KMS-11 (cell line): ENCODE measurements at regions not wholly inside any gene's neighbourhood (a gene's known extent, or its start where the extent isn't known, plus 50 kb on each side); places are given as distances from the start of the nearest gene placed in this dataset.

Experiments used
- H2AFZ ChIP-seq: fragments of 200-600 bp; sonication (generic); 2 replicates; pipeline ENCODE4 v1.6.1; 2016; ENCODE audit warnings: antibody characterized with exemption, mixed run types, low read depth
- H3K27ac ChIP-seq: fragments of 200-600 bp; sonication (generic); 2 replicates; pipeline ENCODE4 v1.6.1; 2016; ENCODE audit warnings: mild to moderate bottlenecking, mixed run types
- H3K27me3 ChIP-seq: fragments of 200-600 bp; sonication (generic); 2 replicates; pipeline ENCODE4 v1.6.1; 2017; ENCODE audit warnings: mild to moderate bottlenecking, low read depth, mixed run types, moderate library complexity; ENCODE audit not compliant: insufficient read depth
- H3K36me3 ChIP-seq: fragments of 200-600 bp; sonication (generic); 2 replicates; pipeline ENCODE4 v1.6.1; 2017; ENCODE audit warnings: mild to moderate bottlenecking, mixed run types; ENCODE audit not compliant: insufficient read depth
- H3K4me1 ChIP-seq: fragments of 200-600 bp; sonication (generic); 2 replicates; pipeline ENCODE4 v1.6.1; 2016; ENCODE audit warnings: mild to moderate bottlenecking, low read depth, mixed run types; ENCODE audit not compliant: poor library complexity, severe bottlenecking
- H3K4me2 ChIP-seq: fragments of 200-600 bp; sonication (generic); 2 replicates; pipeline ENCODE4 v1.7.0; 2016; ENCODE audit warnings: mild to moderate bottlenecking, mixed run types
- H3K4me3 ChIP-seq: fragments of 200-600 bp; sonication (generic); IDR thresholded peaks from 2 replicates; pipeline ENCODE4 v1.6.1; 2017; ENCODE audit warnings: low read depth, low read length, mixed read lengths; ENCODE audit not compliant: insufficient read depth
- H3K79me2 ChIP-seq: fragments of 200-600 bp; sonication (generic); 2 replicates; pipeline ENCODE4 v1.6.1; 2016; ENCODE audit warnings: low read depth, mixed run types; ENCODE audit not compliant: insufficient read depth
- H3K9ac ChIP-seq: fragments of 200-600 bp; sonication (generic); 2 replicates; pipeline ENCODE4 v1.6.1; 2016; ENCODE audit warnings: mild to moderate bottlenecking, mixed run types
- H4K20me1 ChIP-seq: fragments of 200-600 bp; sonication (generic); 2 replicates; pipeline ENCODE4 v1.6.1; 2016; ENCODE audit warnings: mild to moderate bottlenecking, mixed run types; ENCODE audit not compliant: insufficient read depth
- CTCF ChIP-seq: fragments of 200-600 bp; sonication (generic); conservative IDR thresholded peaks from 2 replicates; pipeline ENCODE4 v1.6.1; 2017; ENCODE audit warnings: low read depth, mild to moderate bottlenecking, antibody characterized with exemption, low read length, moderate library complexity, mixed read lengths

DNA sequence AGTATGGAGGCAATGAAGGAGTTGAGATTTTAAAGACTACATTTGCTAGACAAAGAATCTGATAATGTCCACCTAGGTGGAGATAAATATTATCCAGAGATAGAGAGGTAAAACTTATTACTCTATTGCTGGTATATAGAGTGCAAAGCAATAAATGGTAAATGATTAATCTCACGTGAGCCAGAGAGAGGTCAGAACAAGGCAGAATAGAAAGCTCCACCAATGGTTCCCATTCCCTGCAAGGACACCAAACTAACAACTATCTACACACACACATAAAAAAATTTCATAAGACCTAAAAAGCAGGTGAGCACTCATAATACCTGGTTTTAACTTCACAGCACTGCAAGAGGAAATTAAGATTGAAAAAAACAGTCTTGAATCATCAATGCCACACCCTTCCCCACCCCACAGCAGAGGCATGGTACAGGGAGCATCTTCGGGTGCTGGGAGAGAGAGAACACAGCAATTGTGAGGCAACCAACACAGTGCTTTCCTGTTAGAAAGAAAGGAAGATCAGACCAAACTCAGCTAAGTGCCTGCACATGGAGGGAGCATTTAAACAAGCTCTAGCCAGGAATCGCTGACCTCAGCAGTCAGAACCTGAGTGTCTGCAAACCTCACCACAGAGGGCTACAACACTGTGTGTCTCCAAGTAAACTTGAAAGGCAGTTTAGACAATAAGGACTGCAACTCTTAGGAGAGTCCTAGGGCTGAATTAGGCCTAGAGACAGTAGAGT lies 1432.6 kb upstream of the TMEFF2 start:
- Histone ChIP-seq H2AFZ (no peak overlapping the region; the same call in 1 of the 2 replicates), H3K27me3 (no peaks in the 10 kb centered on the region), H3K36me3 (no peaks in the 10 kb centered on the region), H3K4me2 (no peak overlapping the region), H3K27ac (no peak overlapping the region), H3K4me3 (no peak overlapping the region), H3K79me2 (no peaks in the 10 kb centered on the region), H4K20me1 (no peaks in the 10 kb centered on the region), H3K4me1 (no peaks in the 10 kb centered on the region), H3K9ac (no peak overlapping the region)
- TF ChIP-seq CTCF: no peak

DNA sequence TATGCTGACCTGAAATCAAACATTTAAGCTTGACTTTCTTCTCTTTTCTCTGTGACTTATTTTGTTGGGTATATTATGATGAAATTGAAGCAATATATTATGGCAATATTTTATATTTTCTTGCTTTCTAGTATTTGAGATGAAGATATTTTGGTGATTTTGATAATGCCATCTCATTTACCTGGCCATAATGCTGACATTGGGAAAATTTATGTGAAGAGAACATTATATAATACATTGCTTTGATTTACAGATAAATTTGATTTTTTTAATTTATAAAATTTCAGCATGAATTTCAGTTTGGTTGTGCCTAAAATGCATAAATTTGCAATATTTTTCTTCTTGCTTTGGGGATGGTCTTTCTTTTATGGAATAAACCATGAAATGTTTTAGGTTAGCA lies 1413.7 kb upstream of the TMEFF2 start:
- H3K27me3 ChIP-seq: no peaks in the 10 kb centered on the region
- H4K20me1 ChIP-seq: no peaks in the 10 kb centered on the region
- no peaks in the 10 kb centered on the region for H3K79me2 ChIP-seq
- no peaks in the 10 kb centered on the region for H3K36me3 ChIP-seq
- H3K4me3 ChIP-seq: no peak overlapping the region
- H3K4me1 ChIP-seq: no peaks in the 10 kb centered on the region
- H3K4me2 ChIP-seq: no peak overlapping the region
- H3K27ac ChIP-seq: no peak overlapping the region
- H2AFZ ChIP-seq: no peak overlapping the region
- TF ChIP-seq CTCF: no peak
- no peak overlapping the region for H3K9ac ChIP-seq

GRCh38 chr2:193590831-193591230 lies 1396.1 kb upstream of the TMEFF2 start:
- Histone ChIP-seq H3K27ac (no peak overlapping the region), H3K9ac (no peak overlapping the region), H4K20me1 (no peaks in the 10 kb centered on the region), H3K27me3 (no peaks in the 10 kb centered on the region), H3K79me2 (no peaks in the 10 kb centered on the region), H3K4me2 (no peak overlapping the region), H3K36me3 (no peaks in the 10 kb centered on the region), H3K4me3 (no peak overlapping the region), H2AFZ (no peak overlapping the region), H3K4me1 (no peaks in the 10 kb centered on the region)
- no peak for TF ChIP-seq CTCF

DNA sequence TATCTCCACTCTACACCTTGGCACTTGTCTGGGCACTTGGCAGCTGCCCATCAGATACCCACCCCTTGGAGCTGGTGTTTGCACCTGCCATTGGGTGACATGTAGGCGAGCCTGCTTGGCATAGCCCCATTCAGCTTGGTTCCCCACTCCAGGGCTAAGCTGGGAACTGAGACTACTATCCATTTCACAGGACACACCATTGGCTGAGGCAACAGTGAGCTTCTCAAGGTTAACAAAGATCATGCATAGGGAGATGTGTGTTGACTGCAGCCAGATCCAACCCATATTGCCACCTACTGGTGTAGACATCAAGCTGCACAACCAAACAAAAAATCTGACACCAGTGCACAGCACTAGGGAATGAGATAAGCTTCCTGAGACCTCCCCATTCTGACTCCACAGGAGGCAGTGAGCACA lies 1389.8 kb upstream of the TMEFF2 start:
- Histone ChIP-seq H2AFZ (no peak overlapping the region), H3K27ac (no peak overlapping the region), H3K4me1 (no peaks in the 10 kb centered on the region), H3K4me2 (no peak overlapping the region), H3K79me2 (no peaks in the 10 kb centered on the region), H3K36me3 (no peaks in the 10 kb centered on the region), H3K27me3 (no peaks in the 10 kb centered on the region), H3K4me3 (no peak overlapping the region), H3K9ac (no peak overlapping the region), H4K20me1 (no peaks in the 10 kb centered on the region)
- TF ChIP-seq CTCF: peak; percentile 63
